ENCODE measurements at regions not wholly inside any gene's neighbourhood (a gene's known extent, or its start where the extent isn't known, plus 50 kb on each side); places are given as distances from the start of the nearest gene placed in this dataset.
"Not testable (repeated sequence)": the region's sequence is repeated elsewhere in the genome, so short reads cannot be mapped to it uniquely, and the experiment has no call there.

DNA sequence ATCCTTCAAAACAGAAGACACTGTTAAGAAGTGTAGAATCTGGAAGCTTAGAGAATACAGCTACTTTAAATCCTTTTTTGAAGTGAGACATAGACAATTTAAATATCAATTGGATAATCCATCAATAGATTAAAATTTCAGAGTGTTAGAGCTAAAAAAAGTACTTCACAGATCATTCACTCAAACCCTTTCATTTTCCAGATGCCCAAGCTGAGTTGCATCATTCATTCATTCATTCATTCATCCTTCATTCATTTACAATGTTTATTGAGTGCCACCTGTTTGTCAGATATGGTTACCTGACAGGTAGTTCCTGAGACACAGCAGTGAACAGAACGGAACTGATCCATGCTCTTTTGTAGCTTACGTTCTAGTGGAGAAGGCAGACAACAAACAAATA is 290.7 kb upstream of the MTPN start:
- TF ChIP-seq, protein P1, sequence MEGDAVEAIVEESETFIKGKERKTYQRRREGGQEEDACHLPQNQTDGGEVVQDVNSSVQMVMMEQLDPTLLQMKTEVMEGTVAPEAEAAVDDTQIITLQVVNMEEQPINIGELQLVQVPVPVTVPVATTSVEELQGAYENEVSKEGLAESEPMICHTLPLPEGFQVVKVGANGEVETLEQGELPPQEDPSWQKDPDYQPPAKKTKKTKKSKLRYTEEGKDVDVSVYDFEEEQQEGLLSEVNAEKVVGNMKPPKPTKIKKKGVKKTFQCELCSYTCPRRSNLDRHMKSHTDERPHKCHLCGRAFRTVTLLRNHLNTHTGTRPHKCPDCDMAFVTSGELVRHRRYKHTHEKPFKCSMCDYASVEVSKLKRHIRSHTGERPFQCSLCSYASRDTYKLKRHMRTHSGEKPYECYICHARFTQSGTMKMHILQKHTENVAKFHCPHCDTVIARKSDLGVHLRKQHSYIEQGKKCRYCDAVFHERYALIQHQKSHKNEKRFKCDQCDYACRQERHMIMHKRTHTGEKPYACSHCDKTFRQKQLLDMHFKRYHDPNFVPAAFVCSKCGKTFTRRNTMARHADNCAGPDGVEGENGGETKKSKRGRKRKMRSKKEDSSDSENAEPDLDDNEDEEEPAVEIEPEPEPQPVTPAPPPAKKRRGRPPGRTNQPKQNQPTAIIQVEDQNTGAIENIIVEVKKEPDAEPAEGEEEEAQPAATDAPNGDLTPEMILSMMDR (conservative IDR thresholded peaks at IDR 0.05; ENCODE audit: low read depth), result no peak
- no peak overlapping the region for H3K27ac ChIP-seq
- ChIA-PET CTCF (interaction anchor here (0.6 kb wide), 1 partner anchor 542 kb away, joined by 4 read pairs; no protein-coding TSS in a partner anchor), POLR2A (ENCODE audit: low non-redundant PET) (no interaction called here)
- no peak for DNase-seq (ENCODE audit: low spot score)

DNA sequence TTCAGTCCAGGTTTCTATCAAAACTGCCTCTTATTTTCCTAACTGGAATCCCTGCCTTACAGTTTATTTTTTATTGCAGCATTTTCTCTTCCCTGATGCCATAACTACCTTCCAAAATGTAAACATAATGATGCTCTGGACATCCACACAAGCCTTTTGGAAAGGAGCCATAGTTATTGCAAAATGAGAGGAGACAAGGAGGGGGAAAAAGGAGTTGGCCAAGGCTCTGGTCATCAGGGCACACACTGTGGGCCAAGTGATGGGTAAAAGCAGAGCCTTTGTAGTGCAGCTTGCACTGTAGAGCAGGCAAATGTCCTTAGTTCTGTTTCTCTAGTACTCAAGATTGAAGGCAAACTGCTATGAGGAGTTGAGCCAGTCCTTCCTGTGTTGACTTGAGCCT is 289.3 kb upstream of the MTPN start:
- no peak for DNase-seq (ENCODE audit: low spot score)
- no peak overlapping the region for H3K27ac ChIP-seq
- TF ChIP-seq, protein P1 (conservative IDR thresholded peaks at IDR 0.05; ENCODE audit: low read depth), result no peak
- CTCF ChIA-PET, result no interaction called here
- POLR2A ChIA-PET (ENCODE audit: low non-redundant PET), result no interaction called here

DNA sequence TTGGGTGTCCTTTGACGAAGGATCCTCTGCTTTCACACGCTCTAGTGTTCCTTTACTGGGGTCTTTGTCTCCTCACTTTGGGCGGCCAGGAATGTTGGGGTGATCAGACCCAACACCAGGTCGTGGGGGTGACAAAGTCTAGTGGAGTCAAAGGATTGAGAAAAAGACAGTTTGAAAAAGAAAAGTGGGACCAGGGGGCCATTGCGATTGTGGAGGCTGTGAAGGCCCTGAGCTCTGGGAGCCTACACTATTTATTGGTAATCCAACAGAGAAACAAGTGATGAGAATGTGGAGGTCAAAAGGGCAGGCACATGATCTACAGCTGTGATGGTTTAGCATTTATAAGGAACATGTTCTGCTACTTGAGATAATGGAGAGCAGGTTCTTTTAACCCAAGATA is 287.1 kb upstream of the MTPN start:
- H3K27ac ChIP-seq; CTCF ChIA-PET; DNase-seq (ENCODE audit: low spot score); POLR2A ChIA-PET (ENCODE audit: low non-redundant PET): not testable (repeated sequence)

DNA sequence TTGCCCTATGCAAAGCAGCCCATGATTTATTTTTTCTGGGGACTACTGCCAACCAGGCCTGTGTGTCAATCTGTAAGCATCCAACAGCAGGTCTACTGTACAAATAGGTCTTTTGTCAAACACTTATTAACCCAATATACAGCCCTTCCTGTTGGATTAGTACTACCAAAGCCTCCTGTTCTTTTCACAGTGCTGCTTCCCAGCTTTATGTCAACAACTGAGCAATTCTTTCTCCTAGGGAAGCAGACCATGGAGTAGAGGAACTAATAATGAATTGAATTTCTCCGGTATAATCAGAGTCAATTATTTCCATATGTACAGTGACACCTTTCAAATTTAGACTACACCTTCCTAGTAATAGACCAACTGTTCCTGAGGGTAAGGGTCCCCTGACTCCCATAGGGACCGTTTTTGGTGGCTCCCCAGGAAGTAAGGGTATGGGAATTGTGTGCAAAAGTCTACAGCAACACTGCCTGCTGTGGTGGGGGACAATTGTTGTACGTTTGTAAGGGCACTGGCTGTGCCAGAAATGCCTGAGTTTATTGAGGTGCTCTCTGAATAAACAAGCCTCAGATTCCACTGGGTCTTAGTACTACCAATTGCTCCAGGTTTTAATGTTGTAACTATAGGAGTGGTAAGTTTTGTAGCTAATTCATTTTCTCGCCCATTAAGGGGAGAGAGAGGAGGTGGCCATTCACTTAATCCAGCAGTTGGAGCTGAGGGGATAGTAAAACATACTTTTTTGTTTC is 286.1 kb upstream of the MTPN start:
- POLR2A ChIA-PET (ENCODE audit: low non-redundant PET), result not testable (repeated sequence)

DNA sequence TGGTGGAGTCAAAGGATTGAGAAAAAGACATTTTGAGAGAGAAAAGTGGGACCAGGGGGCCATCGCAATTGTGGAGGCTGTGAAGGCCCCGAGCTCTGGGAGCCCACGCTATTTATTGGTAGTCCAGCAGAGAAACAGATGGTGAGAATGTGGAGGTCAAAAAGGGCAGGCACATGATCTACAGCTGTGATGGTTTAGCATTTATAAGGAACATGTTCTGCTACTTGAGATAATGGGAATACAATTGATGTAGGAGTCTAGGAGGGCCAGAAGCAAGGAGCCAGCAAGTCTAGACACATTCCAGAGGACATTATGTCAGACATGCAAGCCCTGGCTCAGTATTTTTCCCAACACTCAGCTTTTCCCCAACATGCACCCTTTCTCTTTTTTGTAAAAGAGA is 283.4 kb upstream of the MTPN start:
- CTCF ChIA-PET, result interaction anchor here (0.6 kb wide), 1 partner anchor 65 kb away, joined by 3 read pairs; no protein-coding TSS in a partner anchor
- POLR2A ChIA-PET (ENCODE audit: low non-redundant PET); DNase-seq (ENCODE audit: low spot score); H3K27ac ChIP-seq: not testable (repeated sequence)

More for the DNA sequence above, 286.1 kb upstream of the MTPN start:
- CTCF ChIA-PET; DNase-seq (ENCODE audit: low spot score); H3K27ac ChIP-seq: not testable (repeated sequence)

DNA sequence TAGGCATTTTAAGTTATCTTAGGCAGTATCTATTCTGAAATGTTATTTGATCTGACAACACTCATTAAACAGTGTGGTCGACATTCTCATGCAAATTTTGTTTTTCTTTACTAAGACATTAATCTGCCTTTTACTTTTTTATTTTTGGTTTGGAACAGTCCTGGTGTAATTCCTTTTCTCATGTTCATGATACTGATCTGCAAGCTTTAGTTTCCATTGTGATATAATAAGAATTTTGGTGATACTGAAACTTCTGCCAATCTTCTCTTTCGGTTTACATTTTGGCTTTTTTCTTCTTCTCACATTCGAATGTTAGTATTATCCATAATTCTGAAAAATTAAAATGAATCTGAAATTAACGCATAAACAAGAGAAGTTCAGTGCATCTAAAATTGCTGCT is 281.9 kb upstream of the MTPN start:
- POLR2A ChIA-PET (ENCODE audit: low non-redundant PET), result no interaction called here
- CTCF ChIA-PET, result no interaction called here
- TF ChIP-seq, protein P1 (conservative IDR thresholded peaks at IDR 0.05; ENCODE audit: low read depth), result no peak
- DNase-seq (ENCODE audit: low spot score), result no peak
- no peak overlapping the region for H3K27ac ChIP-seq

DNA sequence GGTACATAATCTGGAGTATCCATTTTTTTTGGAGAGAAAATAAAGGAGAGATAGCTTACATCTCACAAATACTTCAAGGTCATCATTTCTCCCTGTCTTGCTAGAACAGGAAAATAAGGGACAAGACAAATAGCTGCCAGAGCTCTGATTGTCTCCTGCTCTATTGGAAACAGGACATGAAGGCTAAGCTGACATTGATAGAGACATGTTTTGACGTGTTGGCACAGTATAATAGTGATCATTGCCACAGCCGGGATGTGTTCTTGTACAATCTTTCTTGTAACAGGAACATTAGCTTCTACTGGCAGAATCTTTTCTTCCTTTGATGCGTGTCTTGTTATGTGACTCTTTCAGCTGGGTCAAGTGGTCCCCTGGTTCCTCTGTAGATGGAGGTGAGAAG is 279.3 kb upstream of the MTPN start:
- POLR2A ChIA-PET (ENCODE audit: low non-redundant PET), result no interaction called here
- CTCF ChIA-PET, result no interaction called here

DNA sequence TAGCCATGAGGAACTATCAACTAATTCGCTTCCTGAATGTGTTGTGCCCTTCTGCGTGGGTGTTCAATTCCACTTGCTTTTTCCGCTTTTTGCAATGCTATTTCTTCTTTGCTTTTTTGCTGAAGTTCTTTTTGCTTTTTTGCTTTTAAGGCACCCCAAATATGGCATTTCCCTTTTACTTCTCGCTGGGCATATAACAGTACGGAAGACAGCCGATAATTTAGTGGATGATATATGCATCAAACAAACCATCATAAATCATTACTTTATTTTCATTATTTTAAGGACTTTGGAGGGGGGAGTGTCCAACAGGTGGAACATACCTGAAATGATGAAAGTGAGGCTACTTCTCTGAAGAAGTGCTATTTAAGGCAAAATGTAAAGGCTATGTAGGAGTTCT is 277.0 kb upstream of the MTPN start:
- H3K27ac ChIP-seq, result no peak overlapping the region
- DNase-seq (ENCODE audit: low spot score), result no peak
- TF ChIP-seq, protein P1 (conservative IDR thresholded peaks at IDR 0.05; ENCODE audit: low read depth), result no peak
- POLR2A ChIA-PET (ENCODE audit: low non-redundant PET), result no interaction called here
- CTCF ChIA-PET, result no interaction called here

More for the DNA sequence above, 279.3 kb upstream of the MTPN start:
- TF ChIP-seq, protein P1 (conservative IDR thresholded peaks at IDR 0.05; ENCODE audit: low read depth), result no peak
- no peak overlapping the region for H3K27ac ChIP-seq
- no peak for DNase-seq (ENCODE audit: low spot score)

All from RWPE1 (cell line).